ENCODE measurements at regions not wholly inside any gene's neighbourhood (a gene's known extent, or its start where the extent isn't known, plus 50 kb on each side); places are given as distances from the start of the nearest gene placed in this dataset.

GRCh38 chr10:118407026-118407425 lies 64.9 kb upstream of the FAM204A start:
- TF ChIP-seq CTCF (conservative IDR thresholded peaks at IDR 0.05) (no peak), EZH2 (IDR thresholded peaks at IDR 0.05; ENCODE audit: low read depth) (no peak)
- intact Hi-C loops (cut with micrococcal nuclease; ENCODE audit: unreplicated experiment), result no loop called here
- no peak for DNase-seq
- Histone ChIP-seq H3K27ac (no peak overlapping the region), H3K4me1 (replicated peaks; ENCODE audit: insufficient read depth) (no peaks in the 10 kb centered on the region), H3K79me2 (ENCODE audit: low read depth) (no peaks in the 10 kb centered on the region), H2AFZ (no peak overlapping the region), H3K9me2 (ENCODE audit: insufficient read depth) (no peaks in the 10 kb centered on the region), H3K27me3 (ENCODE audit: insufficient read depth, low read depth) (no peaks in the 10 kb centered on the region), H4K20me1 (ENCODE audit: insufficient read depth) (no peaks in the 10 kb centered on the region), H3F3A (ENCODE audit: insufficient read depth, low read depth) (no peaks in the 10 kb centered on the region), H3K36me3 (ENCODE audit: low read depth) (no peaks in the 10 kb centered on the region), H3K9me3 (ENCODE audit: insufficient read depth, low read depth) (no peaks in the 10 kb centered on the region), H3K4me2 (no peak overlapping the region), H3K4me3 (no peak overlapping the region)
- CTCF ChIA-PET, result no interaction called here
- POLR2A ChIA-PET (ENCODE audit: unreplicated experiment), result no interaction called here
- no TSS peak for BruUV-seq (replicated peaks)

- TF ChIP-seq CTCF (conservative IDR thresholded peaks at IDR 0.05), result no peak
- no peak for TF ChIP-seq EZH2 (IDR thresholded peaks at IDR 0.05; ENCODE audit: low read depth)
- Histone ChIP-seq H3K79me2 (ENCODE audit: low read depth) (no peaks in the 10 kb centered on the region), H3K4me1 (replicated peaks; ENCODE audit: insufficient read depth) (no peaks in the 10 kb centered on the region), H3K4me2 (no peak overlapping the region), H4K20me1 (ENCODE audit: insufficient read depth) (no peaks in the 10 kb centered on the region), H2AFZ (no peak overlapping the region), H3K36me3 (ENCODE audit: low read depth) (no peaks in the 10 kb centered on the region), H3K27ac (no peak overlapping the region), H3F3A (ENCODE audit: insufficient read depth, low read depth) (no peaks in the 10 kb centered on the region), H3K9me2 (ENCODE audit: insufficient read depth) (no peaks in the 10 kb centered on the region), H3K27me3 (ENCODE audit: insufficient read depth, low read depth) (no peaks in the 10 kb centered on the region), H3K4me3 (no peak overlapping the region), H3K9me3 (ENCODE audit: insufficient read depth, low read depth) (no peaks in the 10 kb centered on the region)
- BruUV-seq (replicated peaks), result no TSS peak
- intact Hi-C loops (cut with micrococcal nuclease; ENCODE audit: unreplicated experiment), result no loop called here
- ChIA-PET POLR2A (ENCODE audit: unreplicated experiment) (no interaction called here), CTCF (no interaction called here)
- DNase-seq, result no peak
These were observed 63.8 kb upstream of the FAM204A start for GRCh38 chr10:118405928-118406327.

GRCh38 chr10:118403967-118404366 lies 61.8 kb upstream of the FAM204A start:
- H3K9me2 ChIP-seq (ENCODE audit: insufficient read depth), result no peaks in the 10 kb centered on the region
- intact Hi-C loops (cut with micrococcal nuclease; ENCODE audit: unreplicated experiment), result no loop called here
- DNase-seq, result no peak
- no peaks in the 10 kb centered on the region for H3K4me1 ChIP-seq (replicated peaks; ENCODE audit: insufficient read depth)
- H3F3A ChIP-seq (ENCODE audit: insufficient read depth, low read depth), result no peaks in the 10 kb centered on the region
- H3K27me3 ChIP-seq (ENCODE audit: insufficient read depth, low read depth), result no peaks in the 10 kb centered on the region
- no peak overlapping the region for H3K27ac ChIP-seq
- no peaks in the 10 kb centered on the region for H3K9me3 ChIP-seq (ENCODE audit: insufficient read depth, low read depth)
- H3K4me3 ChIP-seq, result no peak overlapping the region
- H3K4me2 ChIP-seq, result no peak overlapping the region
- H4K20me1 ChIP-seq (ENCODE audit: insufficient read depth), result no peaks in the 10 kb centered on the region
- no peaks in the 10 kb centered on the region for H3K79me2 ChIP-seq (ENCODE audit: low read depth)
- ChIA-PET POLR2A (ENCODE audit: unreplicated experiment) (no interaction called here), CTCF (no interaction called here)
- H2AFZ ChIP-seq, result no peak overlapping the region
- TF ChIP-seq CTCF (conservative IDR thresholded peaks at IDR 0.05), result no peak
- no peak for TF ChIP-seq EZH2 (IDR thresholded peaks at IDR 0.05; ENCODE audit: low read depth)
- BruUV-seq (replicated peaks), result no TSS peak
- H3K36me3 ChIP-seq (ENCODE audit: low read depth), result no peaks in the 10 kb centered on the region
